GM19238 (cell line): ENCODE measurements at regions not wholly inside any gene's neighbourhood (a gene's known extent, or its start where the extent isn't known, plus 50 kb on each side); places are given as distances from the start of the nearest gene placed in this dataset.
"Not testable (repeated sequence)": the region's sequence is repeated elsewhere in the genome, so short reads cannot be mapped to it uniquely, and the experiment has no call there.

Experiments used
- DNase-seq: peaks from one replicate; pipeline ENCODE4 v3.0.0; 2011; ENCODE audit warnings: low spot score; ENCODE audit not compliant: insufficient read length

GRCh38 chr6:140486450-140487361 lies 1112.3 kb upstream of the CITED2 start:
- no peak for DNase-seq

- DNase-seq: no peak
Measured at GRCh38 chr6:140485740-140486449, 1111.4 kb upstream of the CITED2 start.

GRCh38 chr6:140480852-140481251 lies 1106.4 kb upstream of the CITED2 start:
- no peak for DNase-seq

GRCh38 chr6:140478631-140479030 lies 1104.2 kb upstream of the CITED2 start:
- DNase-seq: no peak

GRCh38 chr6:140475086-140475485 lies 1100.6 kb upstream of the CITED2 start:
- DNase-seq: no peak

- DNase-seq: no peak
Measured at GRCh38 chr6:140464720-140465119, 1090.3 kb upstream of the CITED2 start.

GRCh38 chr6:140463312-140463710 lies 1088.9 kb upstream of the CITED2 start:
- no peak for DNase-seq

GRCh38 chr6:140462453-140463311 lies 1088.2 kb upstream of the CITED2 start:
- no peak for DNase-seq

- no peak for DNase-seq
Measured at GRCh38 chr6:140462076-140462452, 1087.6 kb upstream of the CITED2 start.

- DNase-seq: no peak
Measured at GRCh38 chr6:140460267-140460666, 1085.8 kb upstream of the CITED2 start.

- no peak for DNase-seq
Measured at GRCh38 chr6:140459209-140459608, 1084.8 kb upstream of the CITED2 start.

GRCh38 chr6:140446241-140446640 lies 1071.8 kb upstream of the CITED2 start:
- DNase-seq: no peak

- no peak for DNase-seq
Measured at GRCh38 chr6:140445474-140446004, 1071.1 kb upstream of the CITED2 start.

- not testable (repeated sequence) for DNase-seq
Measured at GRCh38 chr6:140443112-140443511, 1068.7 kb upstream of the CITED2 start.

- no peak for DNase-seq
Measured at GRCh38 chr6:140441256-140441655, 1066.8 kb upstream of the CITED2 start.

- no peak for DNase-seq
Measured at GRCh38 chr6:140440223-140440835, 1065.9 kb upstream of the CITED2 start.

GRCh38 chr6:140438346-140438735 lies 1063.9 kb upstream of the CITED2 start:
- no peak for DNase-seq

GRCh38 chr6:140437619-140438345 lies 1063.3 kb upstream of the CITED2 start:
- DNase-seq: no peak

- no peak for DNase-seq
Measured at GRCh38 chr6:140436023-140436811, 1061.8 kb upstream of the CITED2 start.
